C4-2B (cell line): ENCODE measurements at regions not wholly inside any gene's neighbourhood (a gene's known extent, or its start where the extent isn't known, plus 50 kb on each side); places are given as distances from the start of the nearest gene placed in this dataset.

Experiments used
- H3K27ac ChIP-seq: fragments of 450-650 bp; 2 replicates; pipeline ENCODE4 v1.5.1; 2017
- CTCF ChIP-seq: fragments of 450-650 bp; conservative IDR thresholded peaks from 2 replicates; pipeline ENCODE4 v1.5.1; 2017; ENCODE audit warnings: mild to moderate bottlenecking
- ZFX ChIP-seq: fragments of 450-650 bp; IDR thresholded peaks from 2 replicates; pipeline ENCODE4 v1.6.1; 2017

DNA sequence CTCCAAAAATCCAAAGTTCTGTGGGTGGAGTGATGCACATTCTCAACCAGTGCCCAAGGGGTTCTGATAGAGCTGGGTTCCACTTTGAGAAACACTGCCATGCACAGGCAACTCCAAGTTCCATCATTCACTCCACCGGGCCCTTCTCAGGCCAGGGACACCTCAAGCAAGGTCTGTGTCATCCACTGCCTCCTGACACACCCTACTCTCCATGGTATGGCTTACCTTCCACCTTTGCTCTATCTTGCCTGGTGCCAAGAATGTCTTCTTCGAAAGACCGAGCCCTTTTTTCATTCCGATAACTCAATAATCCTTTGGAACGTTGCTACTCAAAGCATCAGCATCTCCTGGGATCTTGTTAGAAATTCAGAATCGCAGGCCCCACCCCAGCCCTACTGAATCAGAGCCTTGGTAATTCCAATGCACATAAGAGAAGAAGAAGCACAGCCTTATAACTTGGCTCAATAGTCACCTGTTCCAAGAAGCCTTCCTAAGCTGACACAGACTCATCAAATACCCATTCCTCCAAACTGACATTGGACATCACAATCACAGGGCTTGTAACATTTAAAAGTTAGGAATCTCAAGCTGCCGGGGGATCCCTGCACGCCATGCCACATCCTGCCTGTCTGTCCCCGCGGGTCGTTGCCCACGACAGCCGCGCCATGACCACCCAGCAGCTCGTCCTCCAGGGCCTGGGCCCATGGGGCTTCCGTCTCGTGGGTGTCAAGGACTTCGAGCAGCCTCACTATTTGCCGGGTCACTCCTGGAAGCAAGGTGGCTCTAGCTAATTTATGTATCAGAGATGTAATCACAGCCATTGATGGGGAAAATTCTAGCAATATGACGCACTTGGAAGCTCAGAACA is 66.4 kb downstream of the VCPKMT start:
- no peak for TF ChIP-seq CTCF
- no peak for TF ChIP-seq ZFX
- no peak overlapping the region for H3K27ac ChIP-seq

DNA sequence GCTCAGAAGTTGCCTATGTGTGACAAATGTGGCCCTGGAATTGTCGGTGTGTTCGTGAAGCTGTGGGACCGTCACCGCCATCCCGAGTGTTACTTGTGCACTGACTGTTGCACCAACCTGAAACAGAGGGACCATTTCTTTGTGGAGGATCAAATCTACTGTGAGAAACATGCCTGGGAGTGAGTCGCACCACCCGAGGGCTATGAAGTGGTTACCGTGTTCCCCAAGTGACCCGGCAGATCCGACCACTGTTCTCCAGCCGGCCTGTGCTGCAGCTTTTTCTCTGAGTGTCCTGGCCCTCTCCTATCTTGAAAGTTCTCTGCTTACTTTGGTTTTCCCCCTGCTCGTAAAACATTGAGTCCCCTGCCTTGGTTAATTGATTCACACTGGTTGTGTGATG is 65.3 kb downstream of the VCPKMT start:
- H3K27ac ChIP-seq: no peak overlapping the region

GRCh38 chr14:50051706-50052105 is 64.7 kb downstream of the VCPKMT start:
- no peak for TF ChIP-seq CTCF
- no peak for TF ChIP-seq ZFX
- no peak overlapping the region for H3K27ac ChIP-seq

More for the DNA sequence above, 65.3 kb downstream of the VCPKMT start:
- TF ChIP-seq ZFX: no peak
- TF ChIP-seq CTCF: no peak

- H3K27ac ChIP-seq: no peak overlapping the region
- no peak for TF ChIP-seq ZFX
- no peak for TF ChIP-seq CTCF
Observed at GRCh38 chr14:50052517-50052916, 63.9 kb downstream of the VCPKMT start.

GRCh38 chr14:50053935-50054334 is 62.4 kb downstream of the VCPKMT start:
- TF ChIP-seq ZFX (no peak), CTCF (no peak)
- no peak overlapping the region for H3K27ac ChIP-seq

DNA sequence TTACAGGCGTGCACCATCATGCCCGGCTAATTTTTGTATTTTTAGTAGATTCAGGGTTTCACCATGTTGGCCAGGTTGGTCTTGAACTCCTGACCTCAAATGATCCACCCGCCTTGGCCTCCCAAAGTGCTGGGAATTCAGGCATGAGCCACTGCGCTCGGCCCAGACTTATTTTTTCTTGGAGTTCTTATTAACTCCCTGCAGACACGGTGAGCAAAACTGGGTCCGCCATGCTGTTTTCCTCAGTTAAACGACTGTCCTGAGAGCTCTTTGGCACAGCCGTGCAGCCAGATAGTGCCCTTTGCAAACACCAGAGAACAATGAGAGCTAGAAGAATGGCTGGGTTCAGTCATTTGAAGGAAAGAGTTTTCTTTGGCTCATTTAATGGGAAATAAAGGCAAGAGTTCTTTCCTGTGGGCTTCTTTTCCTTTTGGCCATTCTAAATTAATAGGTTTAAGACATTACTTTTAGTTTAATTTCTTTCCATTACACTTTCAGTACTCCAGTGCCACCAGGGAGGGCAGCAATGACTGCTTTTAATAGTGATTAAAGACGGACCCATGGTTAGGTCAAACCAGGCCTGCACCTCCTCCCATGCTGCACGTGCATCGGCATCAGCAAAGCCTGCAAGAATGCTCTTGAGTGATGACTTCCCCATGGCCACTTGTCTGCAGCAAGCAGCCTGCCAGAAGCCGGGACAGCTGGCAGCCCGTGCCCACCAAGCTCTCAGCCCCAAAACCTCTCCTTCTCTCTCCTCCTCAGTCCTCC is 60.7 kb downstream of the VCPKMT start:
- TF ChIP-seq ZFX (no peak), CTCF (no peak)
- H3K27ac ChIP-seq: no peak overlapping the region

DNA sequence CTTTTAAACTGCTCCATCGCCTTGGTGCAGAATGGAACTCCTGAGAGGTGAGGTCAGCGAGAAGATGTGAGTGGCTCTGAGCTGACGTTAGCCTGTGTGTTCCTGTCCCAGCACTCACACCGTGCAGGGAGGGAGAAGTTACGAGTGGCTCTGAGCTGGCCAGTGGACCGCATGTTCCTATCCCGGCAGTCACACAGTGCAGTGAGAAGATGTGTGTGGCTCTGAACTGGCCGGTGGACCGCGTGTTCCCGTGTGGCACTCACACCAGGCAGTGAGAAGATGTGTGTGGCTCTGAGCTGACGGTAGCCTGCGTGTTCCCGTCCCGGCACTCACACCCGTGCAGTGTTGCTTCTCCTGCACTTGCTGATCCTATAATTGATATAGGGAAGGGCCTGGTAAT is 59.9 kb downstream of the VCPKMT start:
- no peak for TF ChIP-seq CTCF
- no peak for TF ChIP-seq ZFX
- H3K27ac ChIP-seq: no peak overlapping the region
